Endothelial cell of umbilical vein (primary cell): ENCODE measurements at regions not wholly inside any gene's neighbourhood (a gene's known extent, or its start where the extent isn't known, plus 50 kb on each side); places are given as distances from the start of the nearest gene placed in this dataset.
A peak's percentile ranks its signal among the peaks of the same experiment; 100 is the strongest.

Source experiments
- BruUV-seq: library from RNA; stranded (reverse); fragments of 400-500 nt; replicated peaks from 2 replicates; lab custom pipeline; 2021; lab: Mats Ljungman, UMichigan
- CTCF ChIA-PET: fragments of 300-600, 350-600 bp; sonication (Branson Sonifier 250); formaldehyde crosslinking; loops from one replicate; lab custom pipeline; 2021; ENCODE audit warnings: antibody characterized with exemption, inconsistent platforms; lab: Charles Lee
- POLR2A ChIA-PET: fragments of 300-600, 350-600 bp; sonication (Branson Sonifier 250); formaldehyde crosslinking; loops from one replicate; lab custom pipeline; 2021; ENCODE audit warnings: antibody characterized with exemption, inconsistent platforms; lab: Charles Lee
- DNase-seq: peaks from one replicate; pipeline ENCODE4 v3.0.0-alpha.2; 2011; ENCODE audit warnings: low read depth, low spot score
- FAIRE-seq: peaks from 2 replicates; lab custom pipeline; 2011; peaks lifted over from hg19 to GRCh38; lab: Jason Lieb, UNC
- H2AFZ ChIP-seq: 2 replicates; pipeline ENCODE4 v1.6.0; 2012; ENCODE audit warnings: low read depth, low read length, control low read depth, inconsistent platforms
- H3K27ac ChIP-seq: 2 replicates; pipeline ENCODE4 v1.5.1; 2011; ENCODE audit warnings: low read depth, mild to moderate bottlenecking, control low read depth, low read length, moderate library complexity; ENCODE audit not compliant: insufficient read depth
- H3K27me3 ChIP-seq, 2 experiments: 2 replicates each; pipeline versions ENCODE4 v1.6.0 to v1.6.1; 2011; ENCODE audit warnings: low read length in 2 of 2, mixed read lengths in 1 of 2; ENCODE audit not compliant: control insufficient read depth in 2 of 2, insufficient read depth in 2 of 2
- H3K36me3 ChIP-seq, 2 experiments: 2 replicates in 1 of 2; 3 replicates in 1 of 2; pipeline ENCODE4 v1.5.1; 2011; ENCODE audit warnings: low read length in 2 of 2, mild to moderate bottlenecking in 1 of 2, moderate library complexity in 1 of 2; ENCODE audit not compliant: control insufficient read depth in 2 of 2, insufficient read depth in 2 of 2; ENCODE audit errors: extremely low read depth in 1 of 2
- H3K4me1 ChIP-seq: 3 replicates; pipeline ENCODE4 v1.5.1; 2011; ENCODE audit warnings: mild to moderate bottlenecking, low read length; ENCODE audit not compliant: control insufficient read depth, insufficient read depth; ENCODE audit errors: extremely low read depth
- H3K4me2 ChIP-seq: 2 replicates; pipeline ENCODE4 v1.6.1; 2011; ENCODE audit warnings: low read length, control low read depth, mixed read lengths; ENCODE audit not compliant: insufficient read depth
- H3K4me3 ChIP-seq, 3 experiments: fragments of 200-600 bp in 1 of 3; sonication (generic), shearing (Covaris generic) in 1 of 3; replicated peaks in 1 of 3; 2 replicates each; pipeline ENCODE4 v1.5.1; 2011 to 2016; ENCODE audit warnings: control low read depth in 3 of 3, low read length in 3 of 3, mild to moderate bottlenecking in 2 of 3, inconsistent platforms in 1 of 3, low read depth in 1 of 3, moderate library complexity in 1 of 3; ENCODE audit not compliant: insufficient read depth in 1 of 3
- H3K79me2 ChIP-seq: 2 replicates; pipeline ENCODE4 v1.6.0; 2012; ENCODE audit warnings: low read length, inconsistent platforms; ENCODE audit not compliant: control insufficient read depth, insufficient read depth
- H3K9ac ChIP-seq: replicated peaks from 2 replicates; pipeline ENCODE3; 2011; ENCODE audit warnings: low read length, control low read depth; ENCODE audit not compliant: insufficient read depth; ENCODE audit errors: extremely low read depth
- H3K9me1 ChIP-seq: replicated peaks from 3 replicates; pipeline ENCODE4 v1.6.0; 2011; ENCODE audit warnings: mild to moderate bottlenecking, low read length; ENCODE audit not compliant: control insufficient read depth, insufficient read depth; ENCODE audit errors: extremely low read depth
- H3K9me3 ChIP-seq: replicated peaks from 2 replicates; pipeline ENCODE4 v1.5.1; 2012; ENCODE audit warnings: low read length, inconsistent platforms; ENCODE audit not compliant: control insufficient read depth, insufficient read depth
- H4K20me1 ChIP-seq: replicated peaks from 2 replicates; pipeline ENCODE3; 2011; ENCODE audit warnings: mild to moderate bottlenecking, low read length; ENCODE audit not compliant: control insufficient read depth, insufficient read depth; ENCODE audit errors: extremely low read depth
- EZH2 ChIP-seq: IDR thresholded peaks from 2 replicates; pipeline ENCODE4 v1.6.1; 2012; ENCODE audit warnings: borderline replicate concordance, low read depth, mild to moderate bottlenecking, moderate library complexity, low read length, inconsistent platforms; ENCODE audit not compliant: severe bottlenecking
- FOS ChIP-seq: IDR thresholded peaks from 2 replicates; pipeline ENCODE4 v1.6.1; 2011; ENCODE audit warnings: mild to moderate bottlenecking, low read length, moderate library complexity, borderline replicate concordance; ENCODE audit not compliant: insufficient read depth
- GATA2 ChIP-seq: IDR thresholded peaks from 2 replicates; pipeline ENCODE4 v1.7.0; 2011; ENCODE audit warnings: low read depth, mild to moderate bottlenecking, moderate library complexity, mixed read lengths, low read length; ENCODE audit not compliant: insufficient read length, insufficient read depth
- JUN ChIP-seq: IDR thresholded peaks from 2 replicates; pipeline ENCODE4 v1.6.1; 2011; ENCODE audit warnings: borderline replicate concordance, low read depth; ENCODE audit not compliant: insufficient read length, insufficient read depth
- MAX ChIP-seq: IDR thresholded peaks from 2 replicates; pipeline ENCODE4 v1.6.1; 2011; ENCODE audit not compliant: insufficient read depth, insufficient read length
- MYC ChIP-seq: IDR thresholded peaks from one replicate; pipeline ENCODE4 v1.6.1; 2011; ENCODE audit warnings: mild to moderate bottlenecking, low read depth, low read length
- POLR2A ChIP-seq: IDR thresholded peaks from 2 replicates; pipeline ENCODE4 v1.6.1; 2012; ENCODE audit warnings: low read depth, mild to moderate bottlenecking, control low read depth, low read length
- POLR2AphosphoS5 ChIP-seq: IDR thresholded peaks from 2 replicates; pipeline ENCODE4 v1.6.1; 2012; ENCODE audit warnings: low read depth, mild to moderate bottlenecking, control low read depth, low read length, moderate library complexity; ENCODE audit not compliant: insufficient read depth
- dilution Hi-C: fragments of 300-500 bp; cut with MboI; formaldehyde crosslinking; loops from one replicate; pipeline ENCODE4 v1.15.0; 2019; ENCODE audit warnings: low sequenced_read_pairs; ENCODE audit not compliant: extremely low pct_ligation_motif_present
- intact Hi-C: fragments of 100-400 bp; cut with micrococcal nuclease; formaldehyde crosslinking; loops from one replicate; pipeline ENCODE4 v1.10.0; 2022
- TF ChIP-seq, protein P1 (sequence below), 2 donors: IDR thresholded peaks; 1 replicate in 1 of 2; 2 replicates in 1 of 2; pipeline ENCODE4 v1.5.1; 2011; ENCODE audit warnings: low read length in 2 of 2, mild to moderate bottlenecking in 2 of 2, moderate library complexity in 2 of 2, control low read depth in 1 of 2, inconsistent platforms in 1 of 2, low read depth in 1 of 2; ENCODE audit not compliant: insufficient read depth in 1 of 2; ENCODE audit errors: extremely low read depth in 1 of 2

DNA sequence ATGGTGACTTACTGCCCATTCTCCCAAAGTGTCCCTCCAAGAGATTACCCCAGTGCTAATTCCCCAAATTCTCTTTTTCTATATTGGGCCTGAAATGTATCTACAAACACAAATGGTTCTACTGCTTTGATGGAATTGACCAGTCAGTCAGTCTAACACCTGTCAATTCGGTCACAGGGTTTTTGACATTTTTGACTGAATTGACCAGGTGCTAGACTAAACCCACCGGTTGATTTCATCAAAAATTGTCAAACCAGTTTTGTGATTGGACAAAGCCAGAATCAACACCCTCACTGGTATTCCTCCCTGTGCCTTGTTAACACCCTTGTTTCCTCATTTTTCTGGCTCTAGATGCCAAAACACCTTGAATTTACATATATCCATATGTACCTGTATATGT is 398.4 kb upstream of the NR2F2 start:
- no peak overlapping the region for H3K9ac ChIP-seq
- no peak overlapping the region for H2AFZ ChIP-seq
- peak overlapping the region; percentile 17 for H3K27ac ChIP-seq
- BruUV-seq: no TSS peak
- DNase-seq: no peak
- no peaks in the 10 kb centered on the region for H3K36me3 ChIP-seq
- POLR2A ChIA-PET: no interaction called here
- H3K9me3 ChIP-seq: no peaks in the 10 kb centered on the region
- intact Hi-C loops: loop anchor here (2.0 kb wide), 1 partner anchor 395 kb away; no protein-coding TSS in a partner anchor
- no peaks in the 10 kb centered on the region for H4K20me1 ChIP-seq
- dilution Hi-C loops: no loop called here
- CTCF ChIA-PET: interaction anchor here (0.7 kb wide), 1 partner anchor 395 kb away, joined by 3 read pairs; no protein-coding TSS in a partner anchor
- no peak overlapping the region for H3K4me3 ChIP-seq
- H3K9me1 ChIP-seq: no peaks in the 10 kb centered on the region
- no peak for FAIRE-seq
- no peak for TF ChIP-seq POLR2AphosphoS5
- TF ChIP-seq EZH2: no peak
- TF ChIP-seq, protein P1, sequence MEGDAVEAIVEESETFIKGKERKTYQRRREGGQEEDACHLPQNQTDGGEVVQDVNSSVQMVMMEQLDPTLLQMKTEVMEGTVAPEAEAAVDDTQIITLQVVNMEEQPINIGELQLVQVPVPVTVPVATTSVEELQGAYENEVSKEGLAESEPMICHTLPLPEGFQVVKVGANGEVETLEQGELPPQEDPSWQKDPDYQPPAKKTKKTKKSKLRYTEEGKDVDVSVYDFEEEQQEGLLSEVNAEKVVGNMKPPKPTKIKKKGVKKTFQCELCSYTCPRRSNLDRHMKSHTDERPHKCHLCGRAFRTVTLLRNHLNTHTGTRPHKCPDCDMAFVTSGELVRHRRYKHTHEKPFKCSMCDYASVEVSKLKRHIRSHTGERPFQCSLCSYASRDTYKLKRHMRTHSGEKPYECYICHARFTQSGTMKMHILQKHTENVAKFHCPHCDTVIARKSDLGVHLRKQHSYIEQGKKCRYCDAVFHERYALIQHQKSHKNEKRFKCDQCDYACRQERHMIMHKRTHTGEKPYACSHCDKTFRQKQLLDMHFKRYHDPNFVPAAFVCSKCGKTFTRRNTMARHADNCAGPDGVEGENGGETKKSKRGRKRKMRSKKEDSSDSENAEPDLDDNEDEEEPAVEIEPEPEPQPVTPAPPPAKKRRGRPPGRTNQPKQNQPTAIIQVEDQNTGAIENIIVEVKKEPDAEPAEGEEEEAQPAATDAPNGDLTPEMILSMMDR (IDR thresholded peaks at IDR 0.05; ENCODE audit: extremely low read depth in 1 of 2, insufficient read depth in 1 of 2, low read depth in 1 of 2, low read length in 2 of 2): no peak
- no peak for TF ChIP-seq GATA2
- no peak for TF ChIP-seq FOS
- TF ChIP-seq POLR2A: no peak
- TF ChIP-seq JUN: no peak
- no peak for TF ChIP-seq MYC
- TF ChIP-seq MAX: no peak
- H3K4me1 ChIP-seq: peaks cover 14% of the 10 kb centered on the region
- no peaks in the 10 kb centered on the region for H3K27me3 ChIP-seq
- H3K79me2 ChIP-seq: no peaks in the 10 kb centered on the region
- peak overlapping the region; percentile 45 for H3K4me2 ChIP-seq
